Psoas muscle (tissue), 7 donors: ENCODE measurements at regions not wholly inside any gene's neighbourhood (a gene's known extent, or its start where the extent isn't known, plus 50 kb on each side); places are given as distances from the start of the nearest gene placed in this dataset.

Experiments used
- ATAC-seq, 4 donors: fragments of 200-7000 bp; cut with Tn5 transposase; one replicate each; pipeline ENCODE4 v1.9.1; 2020; ENCODE audit warnings: moderate library complexity in 3 of 4, mild to moderate bottlenecking in 2 of 4
- DNase-seq, 2 donors: peaks; one replicate each; pipeline ENCODE4 v3.0.0-alpha.2; 2020
- H3K27ac ChIP-seq: fragments of 200-600 bp; one replicate; pipeline ENCODE4 v1.8.0; 2022
- H3K27me3 ChIP-seq, 3 donors: fragments of 200-600 bp in 1 of 3; one replicate each; pipeline versions ENCODE4 v1.6.1 to v1.8.0; 2013 to 2022; ENCODE audit warnings: low read length in 2 of 3, mild to moderate bottlenecking in 2 of 3, moderate library complexity in 1 of 3; ENCODE audit not compliant: insufficient read depth in 3 of 3
- H3K36me3 ChIP-seq, 2 donors: fragments of 200-600 bp in 1 of 2; one replicate each; pipeline versions ENCODE4 v1.6.1 to v1.8.0; 2013 to 2022; ENCODE audit warnings: low read depth in 1 of 2, mild to moderate bottlenecking in 1 of 2, moderate library complexity in 1 of 2; ENCODE audit not compliant: insufficient read depth in 1 of 2
- H3K4me1 ChIP-seq: fragments of 200-600 bp; one replicate; pipeline ENCODE4 v1.8.0; 2022
- H3K4me3 ChIP-seq: fragments of 200-600 bp; one replicate; pipeline ENCODE4 v1.8.0; 2022; ENCODE audit warnings: mild to moderate bottlenecking
- H3K9me3 ChIP-seq: fragments of 200-600 bp; one replicate; pipeline ENCODE4 v1.8.0; 2022
- CTCF ChIP-seq: fragments of 200-600 bp; IDR thresholded peaks from one replicate; pipeline ENCODE4 v1.8.0; 2022; ENCODE audit warnings: antibody characterized with exemption
- whole genome bisulfite sequencing, 3 donors: extraction: QIAGEN DNeasy Blood & Tissue Kit; methylation state at CpG; one replicate each; pipeline versions ENCODE4 v1.1.6 to v1.1.7; 2013; 5-methylcytosine and 5-hydroxymethylcytosine counted together
- intact Hi-C, 2 donors: fragments of 100-400 bp; cut with DNase I; formaldehyde crosslinking; loops; one replicate each; pipeline versions ENCODE4 v1.11.0 to v1.14.2; 2022
- donor health status: healthy with polysubstance abuse.
- donor health status: DM: no; HTN: no; CAD: no; lungs with moderate emphysema.
- donor health status: Bipolar disorder and iron deficiency.
- donor health status: healthy.
- donor health status: DM: yes; HTN: yes; CAD: no.
- donor health status: DM: no; HTN: no; CAD: no.
- donor health status: DM: yes; HTN: yes; CAD: no.

- no peaks in the 10 kb centered on the region for H3K4me1 ChIP-seq
- no peak for TF ChIP-seq CTCF
- H3K27ac ChIP-seq, result no peak overlapping the region
- no peak overlapping the region for H3K4me3 ChIP-seq
- no peaks in the 10 kb centered on the region for H3K36me3 ChIP-seq
- ATAC-seq (no peak), DNase-seq (no peak)
- intact Hi-C loops, result no loop called here
- WGBS, 3 donors, result 77 to 85% (median 79%) methylated on average over 4 of the region's 4 CpGs
- H3K9me3 ChIP-seq, result peaks cover 5% of the 10 kb centered on the region
- no peaks in the 10 kb centered on the region for H3K27me3 ChIP-seq
Observed at GRCh38 chr3:153714016-153714415, 407.2 kb upstream of the ARHGEF26 start.

GRCh38 chr3:153714588-153715290 is 406.5 kb upstream of the ARHGEF26 start:
- Histone ChIP-seq H3K4me1 (no peaks in the 10 kb centered on the region), H3K4me3 (no peak overlapping the region), H3K36me3 (no peaks in the 10 kb centered on the region), H3K27me3 (no peaks in the 10 kb centered on the region), H3K27ac (no peak overlapping the region), H3K9me3 (peaks cover 3% of the 10 kb centered on the region)
- 79 to 90% (median 84%) methylated on average over 1 of the region's 1 CpG for WGBS, 3 donors
- ATAC-seq (no peak), DNase-seq (no peak)
- intact Hi-C loops, result no loop called here
- no peak for TF ChIP-seq CTCF

GRCh38 chr3:153722157-153722556 is 399.0 kb upstream of the ARHGEF26 start:
- intact Hi-C loops, result no loop called here

GRCh38 chr3:153731071-153731470 is 390.1 kb upstream of the ARHGEF26 start:
- Histone ChIP-seq H3K4me3 (no peak overlapping the region), H3K4me1 (no peaks in the 10 kb centered on the region), H3K36me3 (no peaks in the 10 kb centered on the region), H3K27me3 (no peaks in the 10 kb centered on the region), H3K27ac (no peak overlapping the region), H3K9me3 (no peaks in the 10 kb centered on the region)
- ATAC-seq (no peak), DNase-seq (no peak)
- WGBS, 3 donors, result 80 to 86% (median 83%) methylated on average over 2 of the region's 2 CpGs
- intact Hi-C loops, result no loop called here
- no peak for TF ChIP-seq CTCF

More at GRCh38 chr3:153722157-153722556, 399.0 kb upstream of the ARHGEF26 start:
- no peak for DNase-seq
- ATAC-seq, result no peak
- H3K36me3 ChIP-seq, result no peaks in the 10 kb centered on the region
- TF ChIP-seq CTCF, result no peak
- 58 to 65% (median 63%) methylated on average over 2 of the region's 2 CpGs for WGBS, 3 donors
- H3K4me1 ChIP-seq, result no peaks in the 10 kb centered on the region
- no peak overlapping the region for H3K4me3 ChIP-seq
- no peaks in the 10 kb centered on the region for H3K27me3 ChIP-seq
- H3K9me3 ChIP-seq, result no peaks in the 10 kb centered on the region
- no peak overlapping the region for H3K27ac ChIP-seq
